ENCODE measurements at regions not wholly inside any gene's neighbourhood (a gene's known extent, or its start where the extent isn't known, plus 50 kb on each side); places are given as distances from the start of the nearest gene placed in this dataset.

DNA sequence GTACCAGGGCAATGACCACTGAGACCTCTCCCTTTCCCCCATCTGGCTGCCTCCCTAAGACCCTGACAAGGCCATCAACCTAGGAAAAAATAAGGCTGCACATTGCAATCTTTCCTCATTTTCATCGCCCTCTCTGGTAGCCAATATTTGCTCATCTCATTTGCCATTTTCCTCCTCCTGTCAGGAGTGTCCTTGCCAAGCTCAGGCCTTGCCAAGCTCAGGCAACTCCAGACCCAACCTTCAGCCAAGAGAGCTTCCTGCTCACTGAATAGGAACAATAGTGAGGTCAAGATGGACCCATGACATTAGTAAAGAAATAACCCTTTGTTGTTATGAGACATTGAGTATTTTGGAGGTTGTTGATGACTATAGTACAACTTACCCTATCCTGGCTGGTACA lies 380.3 kb downstream of the RSL24D1 start:
- no peak for DNase-seq (ENCODE audit: low read depth)
- H3K4me3 ChIP-seq (ENCODE audit: control insufficient read depth, low read depth, low read length), result no peak overlapping the region
- TF ChIP-seq, protein P1, sequence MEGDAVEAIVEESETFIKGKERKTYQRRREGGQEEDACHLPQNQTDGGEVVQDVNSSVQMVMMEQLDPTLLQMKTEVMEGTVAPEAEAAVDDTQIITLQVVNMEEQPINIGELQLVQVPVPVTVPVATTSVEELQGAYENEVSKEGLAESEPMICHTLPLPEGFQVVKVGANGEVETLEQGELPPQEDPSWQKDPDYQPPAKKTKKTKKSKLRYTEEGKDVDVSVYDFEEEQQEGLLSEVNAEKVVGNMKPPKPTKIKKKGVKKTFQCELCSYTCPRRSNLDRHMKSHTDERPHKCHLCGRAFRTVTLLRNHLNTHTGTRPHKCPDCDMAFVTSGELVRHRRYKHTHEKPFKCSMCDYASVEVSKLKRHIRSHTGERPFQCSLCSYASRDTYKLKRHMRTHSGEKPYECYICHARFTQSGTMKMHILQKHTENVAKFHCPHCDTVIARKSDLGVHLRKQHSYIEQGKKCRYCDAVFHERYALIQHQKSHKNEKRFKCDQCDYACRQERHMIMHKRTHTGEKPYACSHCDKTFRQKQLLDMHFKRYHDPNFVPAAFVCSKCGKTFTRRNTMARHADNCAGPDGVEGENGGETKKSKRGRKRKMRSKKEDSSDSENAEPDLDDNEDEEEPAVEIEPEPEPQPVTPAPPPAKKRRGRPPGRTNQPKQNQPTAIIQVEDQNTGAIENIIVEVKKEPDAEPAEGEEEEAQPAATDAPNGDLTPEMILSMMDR (IDR thresholded peaks at IDR 0.05; ENCODE audit: control insufficient read depth, insufficient read depth, low read depth, low read length, missing control alignments), result no peak

DNA sequence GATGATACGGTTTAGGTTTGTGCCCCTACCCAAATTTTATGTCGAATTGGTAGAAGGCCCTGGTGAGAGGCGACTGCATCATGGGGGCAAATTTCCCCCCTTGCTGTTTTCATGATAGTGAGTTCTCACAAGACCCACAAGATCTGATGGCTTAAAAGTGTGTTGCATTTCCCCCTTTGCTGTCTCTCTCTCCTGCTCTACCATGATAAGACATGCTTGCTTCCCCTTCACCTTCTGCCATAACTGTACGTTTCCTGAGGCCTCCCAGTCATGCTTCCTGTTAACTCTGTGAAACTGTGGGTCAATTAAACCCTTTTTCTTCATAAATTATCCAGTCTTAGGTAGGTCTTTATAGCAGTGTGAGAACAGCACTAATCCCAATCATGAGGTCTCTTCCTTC lies 381.2 kb downstream of the RSL24D1 start:
- no peak for DNase-seq (ENCODE audit: low read depth)
- TF ChIP-seq, protein P1 (IDR thresholded peaks at IDR 0.05; ENCODE audit: control insufficient read depth, insufficient read depth, low read depth, low read length, missing control alignments), result no peak
- no peak overlapping the region for H3K4me3 ChIP-seq (ENCODE audit: control insufficient read depth, low read depth, low read length)

DNA sequence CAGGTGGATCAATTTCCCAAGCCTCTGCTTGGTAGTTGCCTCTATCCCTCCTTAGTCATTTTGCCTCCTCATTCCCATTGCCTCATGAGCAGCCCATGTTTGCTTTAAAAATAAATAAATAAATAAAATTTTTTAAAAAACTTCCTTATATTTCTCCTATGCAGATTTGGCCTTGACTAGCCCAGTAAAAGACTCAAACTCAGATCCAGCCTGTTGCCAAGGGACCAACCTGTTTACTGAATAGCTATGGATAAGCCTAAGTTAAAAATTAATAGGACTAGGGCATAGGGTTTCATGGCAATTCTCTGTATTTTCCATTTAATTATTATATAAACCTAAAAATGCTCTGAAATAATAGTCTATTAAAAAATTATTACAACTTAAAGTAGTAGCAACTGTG lies 384.4 kb downstream of the RSL24D1 start:
- TF ChIP-seq, protein P1 (IDR thresholded peaks at IDR 0.05; ENCODE audit: control insufficient read depth, insufficient read depth, low read depth, low read length, missing control alignments), result no peak
- no peak overlapping the region for H3K4me3 ChIP-seq (ENCODE audit: control insufficient read depth, low read depth, low read length)
- no peak for DNase-seq (ENCODE audit: low read depth)

DNA sequence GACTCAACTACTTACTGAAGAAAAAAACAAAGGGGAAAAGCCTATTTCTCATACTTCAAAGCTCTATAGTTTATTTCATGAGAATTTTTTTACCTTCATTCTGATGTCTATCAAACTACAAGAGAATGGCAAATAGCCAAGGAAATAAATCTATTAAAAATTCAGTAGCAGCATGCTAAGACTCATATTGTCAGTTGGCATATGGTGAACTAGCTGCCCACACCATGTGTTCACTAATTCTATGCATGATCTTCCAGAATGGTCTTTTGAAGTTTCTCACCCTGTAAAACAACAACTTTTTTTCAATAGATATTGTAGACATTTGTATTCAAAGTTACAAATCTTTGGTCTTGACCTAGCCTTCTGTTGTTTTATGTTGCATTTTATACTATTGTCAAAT lies 386.2 kb downstream of the RSL24D1 start:
- no peak overlapping the region for H3K4me3 ChIP-seq (ENCODE audit: control insufficient read depth, low read depth, low read length)
- TF ChIP-seq, protein P1 (IDR thresholded peaks at IDR 0.05; ENCODE audit: control insufficient read depth, insufficient read depth, low read depth, low read length, missing control alignments), result no peak
- DNase-seq (ENCODE audit: low read depth), result no peak

DNA sequence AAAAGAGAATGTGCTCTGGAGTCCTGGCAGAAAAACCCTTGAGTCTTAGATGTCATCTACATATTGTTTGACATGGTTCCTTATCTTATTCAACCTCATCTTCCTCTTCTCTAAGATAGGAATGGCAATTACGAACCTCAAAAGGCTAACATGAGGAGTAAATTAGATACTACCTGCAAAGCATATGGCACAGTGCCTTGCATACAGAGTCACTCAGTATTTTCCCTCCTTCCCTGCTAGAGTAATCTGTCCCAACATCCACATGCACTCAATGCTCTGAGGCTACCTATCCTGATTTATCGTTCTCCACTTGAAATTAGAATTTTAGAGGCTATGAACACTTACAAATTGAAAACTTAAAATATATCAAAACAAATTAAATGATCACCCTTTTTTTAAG lies 386.7 kb downstream of the RSL24D1 start:
- TF ChIP-seq, protein P1 (IDR thresholded peaks at IDR 0.05; ENCODE audit: control insufficient read depth, insufficient read depth, low read depth, low read length, missing control alignments), result no peak
- DNase-seq (ENCODE audit: low read depth), result no peak
- H3K4me3 ChIP-seq (ENCODE audit: control insufficient read depth, low read depth, low read length), result no peak overlapping the region

DNA sequence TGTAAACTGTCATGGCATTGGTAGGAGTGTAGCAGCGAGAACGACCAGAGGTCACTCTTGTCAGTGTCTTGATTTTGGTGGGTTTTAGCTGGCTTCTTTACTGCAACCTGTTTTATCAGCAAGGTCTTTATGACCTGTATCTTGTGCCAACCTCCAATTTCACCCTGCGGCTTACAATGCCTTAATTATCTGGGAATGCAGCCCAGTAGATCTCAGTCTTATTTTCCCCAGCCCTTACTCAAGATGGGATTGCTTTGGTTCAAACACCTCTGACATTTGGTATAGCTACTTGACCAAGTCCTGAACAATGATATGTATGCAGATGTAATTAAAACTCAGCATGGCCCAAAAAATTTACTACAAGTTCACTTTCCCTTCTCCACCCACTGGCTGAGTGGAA lies 388.4 kb downstream of the RSL24D1 start:
- no peak overlapping the region for H3K4me3 ChIP-seq (ENCODE audit: control insufficient read depth, low read depth, low read length)
- TF ChIP-seq, protein P1 (IDR thresholded peaks at IDR 0.05; ENCODE audit: control insufficient read depth, insufficient read depth, low read depth, low read length, missing control alignments), result no peak

DNA sequence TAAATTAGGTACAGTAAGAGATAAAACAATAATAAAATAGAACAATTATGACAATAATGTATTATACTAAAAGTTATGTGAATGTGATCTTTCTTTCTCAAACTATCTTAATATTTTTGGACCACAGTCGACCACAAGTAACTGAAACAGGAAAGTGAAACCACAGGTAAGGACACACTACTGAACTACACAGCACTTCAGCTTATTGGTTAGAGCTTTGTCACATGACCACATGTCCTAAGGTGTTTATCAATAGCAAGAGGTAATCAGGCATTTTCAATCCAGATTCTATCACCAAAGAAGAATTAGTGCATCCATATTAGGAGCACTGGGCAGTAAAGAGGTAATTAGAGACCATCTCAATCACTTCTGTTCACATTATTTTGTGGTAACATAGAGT lies 392.8 kb downstream of the RSL24D1 start:
- no peak for DNase-seq (ENCODE audit: low read depth)
- H3K4me3 ChIP-seq (ENCODE audit: control insufficient read depth, low read depth, low read length), result no peak overlapping the region
- TF ChIP-seq, protein P1 (IDR thresholded peaks at IDR 0.05; ENCODE audit: control insufficient read depth, insufficient read depth, low read depth, low read length, missing control alignments), result no peak

More for the DNA sequence above, 388.4 kb downstream of the RSL24D1 start:
- no peak for DNase-seq (ENCODE audit: low read depth)
